ENCODE measurements at regions not wholly inside any gene's neighbourhood (a gene's known extent, or its start where the extent isn't known, plus 50 kb on each side); places are given as distances from the start of the nearest gene placed in this dataset.

DNA sequence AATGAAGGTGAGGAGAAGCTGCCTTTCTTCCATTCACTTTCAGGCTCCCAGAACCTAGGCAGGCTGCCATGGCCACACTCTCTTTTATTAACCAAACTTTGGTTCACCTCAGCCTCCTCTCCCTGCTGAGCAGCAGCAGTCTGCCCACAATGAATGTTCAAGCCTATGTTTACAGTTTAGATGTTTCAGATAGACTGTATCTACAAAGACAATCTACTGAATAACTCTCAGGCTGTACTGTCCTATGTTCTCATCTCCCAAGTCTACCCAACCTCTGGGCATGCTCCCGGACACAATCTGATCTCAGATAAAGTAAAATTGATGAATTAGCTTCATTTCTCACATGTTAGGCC is 59.2 kb upstream of the TMEM164 start:
- CTCF ChIA-PET: no interaction called here

DNA sequence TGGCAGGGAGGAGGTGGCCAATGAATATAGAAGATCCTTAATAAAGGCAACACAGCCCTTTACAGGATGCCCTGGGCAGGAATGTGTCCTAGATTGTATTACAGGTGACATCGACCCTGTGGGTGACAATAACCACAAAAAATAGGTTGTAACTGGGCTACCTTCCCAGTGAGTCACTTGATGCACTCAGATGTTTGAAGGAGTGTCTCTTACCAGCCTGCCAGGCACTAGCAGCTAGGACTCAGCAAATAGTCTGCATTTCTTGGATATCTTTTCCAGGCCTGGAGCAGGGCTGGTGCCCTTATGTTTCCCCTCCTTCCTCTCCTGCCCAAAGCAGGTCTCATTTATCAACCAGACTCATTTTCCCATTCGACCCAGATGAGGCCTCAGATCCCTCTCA is 50.9 kb upstream of the TMEM164 start:
- Histone ChIP-seq H3K4me1 (ENCODE audit: insufficient read depth, low read length) (no peaks in the 10 kb centered on the region), H3K9me3 (ENCODE audit: control insufficient read depth in 1 of 2, insufficient read depth in 1 of 2, low read length in 2 of 2) (no peaks in the 10 kb centered on the region), H3K36me3 (ENCODE audit: insufficient read depth, low read length) (no peaks in the 10 kb centered on the region), H3K27ac (ENCODE audit: low read depth in 1 of 2, low read length in 2 of 2) (no peak overlapping the region), H3K27me3 (ENCODE audit: control insufficient read depth in 1 of 2, insufficient read depth in 2 of 2, low read length in 2 of 2) (no peaks in the 10 kb centered on the region), H3K4me3 (ENCODE audit: low read length) (no peak overlapping the region)
- POLR2A ChIA-PET: no interaction called here
- TF ChIP-seq, protein P1, sequence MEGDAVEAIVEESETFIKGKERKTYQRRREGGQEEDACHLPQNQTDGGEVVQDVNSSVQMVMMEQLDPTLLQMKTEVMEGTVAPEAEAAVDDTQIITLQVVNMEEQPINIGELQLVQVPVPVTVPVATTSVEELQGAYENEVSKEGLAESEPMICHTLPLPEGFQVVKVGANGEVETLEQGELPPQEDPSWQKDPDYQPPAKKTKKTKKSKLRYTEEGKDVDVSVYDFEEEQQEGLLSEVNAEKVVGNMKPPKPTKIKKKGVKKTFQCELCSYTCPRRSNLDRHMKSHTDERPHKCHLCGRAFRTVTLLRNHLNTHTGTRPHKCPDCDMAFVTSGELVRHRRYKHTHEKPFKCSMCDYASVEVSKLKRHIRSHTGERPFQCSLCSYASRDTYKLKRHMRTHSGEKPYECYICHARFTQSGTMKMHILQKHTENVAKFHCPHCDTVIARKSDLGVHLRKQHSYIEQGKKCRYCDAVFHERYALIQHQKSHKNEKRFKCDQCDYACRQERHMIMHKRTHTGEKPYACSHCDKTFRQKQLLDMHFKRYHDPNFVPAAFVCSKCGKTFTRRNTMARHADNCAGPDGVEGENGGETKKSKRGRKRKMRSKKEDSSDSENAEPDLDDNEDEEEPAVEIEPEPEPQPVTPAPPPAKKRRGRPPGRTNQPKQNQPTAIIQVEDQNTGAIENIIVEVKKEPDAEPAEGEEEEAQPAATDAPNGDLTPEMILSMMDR (IDR thresholded peaks at IDR 0.05): no peak
- ATAC-seq (ENCODE audit: poor library complexity) (no peak), DNase-seq (peak in 2 of 14 experiments; percentile 2 to 6)
- Mint-ChIP-seq H3K27ac (no peak overlapping the region), H3K4me1 (ENCODE audit: low read depth) (no peaks in the 10 kb centered on the region), H3K4me3 (no peak overlapping the region), H3K9me3 (no peaks in the 10 kb centered on the region), H3K27me3 (no peaks in the 10 kb centered on the region), H3K36me3 (ENCODE audit: low read depth) (no peaks in the 10 kb centered on the region)
- intact Hi-C loops (cut with DNase I, micrococcal nuclease): no loop called here
- CTCF ChIA-PET: no interaction called here

More for the DNA sequence above, 59.2 kb upstream of the TMEM164 start:
- DNase-seq: no peak
- H3K36me3 ChIP-seq (ENCODE audit: insufficient read depth, low read length): no peaks in the 10 kb centered on the region
- TF ChIP-seq, protein P1 (IDR thresholded peaks at IDR 0.05): no peak
- POLR2A ChIA-PET: interaction anchor here (0.7 kb wide), 1 partner anchor 141 kb away, joined by 3 read pairs; no protein-coding TSS in a partner anchor
- H3K4me1 ChIP-seq (ENCODE audit: insufficient read depth, low read length): no peaks in the 10 kb centered on the region
- Mint-ChIP-seq H3K36me3 (ENCODE audit: low read depth) (no peaks in the 10 kb centered on the region), H3K27ac (no peak overlapping the region), H3K9me3 (no peaks in the 10 kb centered on the region), H3K4me1 (ENCODE audit: low read depth) (no peaks in the 10 kb centered on the region), H3K27me3 (no peaks in the 10 kb centered on the region), H3K4me3 (no peak overlapping the region)
- no peak overlapping the region for H3K4me3 ChIP-seq (ENCODE audit: low read length)
- ATAC-seq (ENCODE audit: poor library complexity): no peak
- peaks cover 0 to 2% of the 10 kb centered on the region in 2 experiments for H3K27me3 ChIP-seq (ENCODE audit: control insufficient read depth in 1 of 2, insufficient read depth in 2 of 2, low read length in 2 of 2)
- no peaks in the 10 kb centered on the region for H3K9me3 ChIP-seq (ENCODE audit: control insufficient read depth in 1 of 2, insufficient read depth in 1 of 2, low read length in 2 of 2)
- intact Hi-C loops (cut with DNase I, micrococcal nuclease): no loop called here
- H3K27ac ChIP-seq (ENCODE audit: low read depth in 1 of 2, low read length in 2 of 2): no peak overlapping the region

DNA sequence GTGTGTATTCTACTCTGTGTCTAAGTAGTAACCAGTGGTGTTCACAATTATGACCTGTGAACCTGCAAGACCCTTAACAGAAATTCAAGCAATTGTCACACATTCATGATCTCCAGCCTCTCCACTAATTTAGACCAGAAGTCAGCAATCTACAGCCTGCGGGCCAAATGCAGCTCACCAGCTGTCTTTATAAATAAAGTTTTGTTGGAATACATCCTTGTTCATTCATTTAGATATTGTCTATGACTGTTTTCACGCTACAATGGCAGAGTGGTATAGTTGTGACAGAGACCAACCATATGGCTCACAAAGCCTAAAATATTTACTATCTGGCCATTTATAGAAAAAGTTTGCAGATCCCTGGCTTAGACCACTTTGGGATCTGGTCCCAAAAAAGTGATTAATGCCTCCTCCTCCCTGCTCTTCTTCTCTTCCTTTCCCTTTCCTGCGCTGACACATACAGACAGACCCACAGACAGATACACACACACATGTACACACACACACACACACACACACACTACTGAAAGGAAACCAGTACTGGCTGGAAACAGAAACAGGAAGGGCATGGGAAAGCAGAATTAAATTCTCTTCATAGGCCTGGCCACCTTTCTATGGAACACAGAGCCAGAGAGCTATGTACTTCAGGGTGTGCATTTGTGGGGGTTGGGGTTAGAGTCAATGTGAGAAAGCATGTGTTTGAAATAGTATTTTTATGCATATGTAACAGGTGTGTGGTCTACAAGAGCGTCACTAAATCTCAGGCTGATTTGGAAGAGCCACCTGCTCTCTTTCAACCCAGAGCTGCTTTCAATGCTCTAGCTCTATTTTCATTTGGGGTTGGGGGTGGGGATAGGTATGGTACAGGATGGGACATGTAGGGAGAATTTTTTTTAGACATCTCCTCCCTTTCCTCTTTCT is 49.7 kb upstream of the TMEM164 start:
- ATAC-seq (ENCODE audit: poor library complexity) (no peak), DNase-seq (no peak)
- H3K9me3 Mint-ChIP-seq: no peaks in the 10 kb centered on the region
- Histone ChIP-seq H3K4me1 (ENCODE audit: insufficient read depth, low read length) (no peaks in the 10 kb centered on the region), H3K4me3 (ENCODE audit: low read length) (no peak overlapping the region), H3K9me3 (ENCODE audit: control insufficient read depth in 1 of 2, insufficient read depth in 1 of 2, low read length in 2 of 2) (no peaks in the 10 kb centered on the region), H3K27me3 (ENCODE audit: control insufficient read depth in 1 of 2, insufficient read depth in 2 of 2, low read length in 2 of 2) (no peaks in the 10 kb centered on the region), H3K36me3 (ENCODE audit: insufficient read depth, low read length) (no peaks in the 10 kb centered on the region), H3K27ac (ENCODE audit: low read depth in 1 of 2, low read length in 2 of 2) (no peak overlapping the region)
- intact Hi-C loops (cut with DNase I, micrococcal nuclease): no loop called here
- no peaks in the 10 kb centered on the region for H3K27me3 Mint-ChIP-seq
- H3K27ac Mint-ChIP-seq: no peak overlapping the region
- TF ChIP-seq, protein P1 (IDR thresholded peaks at IDR 0.05): no peak
- no peaks in the 10 kb centered on the region for H3K4me1 Mint-ChIP-seq (ENCODE audit: low read depth)
- POLR2A ChIA-PET: no interaction called here
- no peaks in the 10 kb centered on the region for H3K36me3 Mint-ChIP-seq (ENCODE audit: low read depth)
- CTCF ChIA-PET: no interaction called here
- H3K4me3 Mint-ChIP-seq: no peak overlapping the region

Data from CD4-positive, alpha-beta T cell (primary cell).